Stimulated activated CD4-positive, alpha-beta T cell treated with anti-CD3 and anti-CD28 coated beads, Interleukin-4, amount 100 ng/mL, for 48 hours (primary cell): ENCODE measurements at regions not wholly inside any gene's neighbourhood (a gene's known extent, or its start where the extent isn't known, plus 50 kb on each side); places are given as distances from the start of the nearest gene placed in this dataset.

Experiments
- DNase-seq, 2 donors: peaks; one replicate each; pipeline ENCODE4 v3.0.0-alpha.2; 2020; ENCODE audit warnings: low read depth in 2 of 2

- DNase-seq: no peak
These were observed 98.0 kb upstream of the ITGA6 start for GRCh38 chr2:172329416-172329773.

GRCh38 chr2:172329774-172330671 is 97.4 kb upstream of the ITGA6 start:
- DNase-seq: no peak

GRCh38 chr2:172332507-172332906 is 94.9 kb upstream of the ITGA6 start:
- DNase-seq: no peak

GRCh38 chr2:172333235-172333977 is 94.0 kb upstream of the ITGA6 start:
- no peak for DNase-seq

GRCh38 chr2:172333978-172334330 is 93.4 kb upstream of the ITGA6 start:
- no peak for DNase-seq

GRCh38 chr2:172334988-172335387 is 92.4 kb upstream of the ITGA6 start:
- no peak for DNase-seq

GRCh38 chr2:172335736-172336135 is 91.7 kb upstream of the ITGA6 start:
- DNase-seq: no peak

- DNase-seq: no peak
These were observed 90.7 kb upstream of the ITGA6 start for GRCh38 chr2:172336681-172337080.

- no peak for DNase-seq
These were observed 87.9 kb upstream of the ITGA6 start for GRCh38 chr2:172339371-172340010.

GRCh38 chr2:172340394-172340793 is 87.0 kb upstream of the ITGA6 start:
- no peak for DNase-seq

GRCh38 chr2:172342078-172342477 is 85.3 kb upstream of the ITGA6 start:
- DNase-seq: no peak

GRCh38 chr2:172342611-172343010 is 84.8 kb upstream of the ITGA6 start:
- DNase-seq: no peak

- no peak for DNase-seq
These were observed 83.2 kb upstream of the ITGA6 start for GRCh38 chr2:172344159-172344558.

GRCh38 chr2:172345956-172346555 is 81.3 kb upstream of the ITGA6 start:
- no peak for DNase-seq

GRCh38 chr2:172348555-172349288 is 78.7 kb upstream of the ITGA6 start:
- DNase-seq: no peak

- no peak for DNase-seq
These were observed 76.4 kb upstream of the ITGA6 start for GRCh38 chr2:172350839-172351479.

GRCh38 chr2:172351586-172351985 is 75.8 kb upstream of the ITGA6 start:
- DNase-seq: no peak

- no peak for DNase-seq
These were observed 73.0 kb upstream of the ITGA6 start for GRCh38 chr2:172354347-172354746.

- DNase-seq: no peak
These were observed 69.9 kb upstream of the ITGA6 start for GRCh38 chr2:172357442-172357841.

- DNase-seq: no peak
These were observed 68.5 kb upstream of the ITGA6 start for GRCh38 chr2:172358691-172359556.
